ENCODE measurements at regions not wholly inside any gene's neighbourhood (a gene's known extent, or its start where the extent isn't known, plus 50 kb on each side); places are given as distances from the start of the nearest gene placed in this dataset.
A peak's percentile ranks its signal among the peaks of the same experiment; 100 is the strongest.
"Not testable (repeated sequence)": the region's sequence is repeated elsewhere in the genome, so short reads cannot be mapped to it uniquely, and the experiment has no call there.

DNA sequence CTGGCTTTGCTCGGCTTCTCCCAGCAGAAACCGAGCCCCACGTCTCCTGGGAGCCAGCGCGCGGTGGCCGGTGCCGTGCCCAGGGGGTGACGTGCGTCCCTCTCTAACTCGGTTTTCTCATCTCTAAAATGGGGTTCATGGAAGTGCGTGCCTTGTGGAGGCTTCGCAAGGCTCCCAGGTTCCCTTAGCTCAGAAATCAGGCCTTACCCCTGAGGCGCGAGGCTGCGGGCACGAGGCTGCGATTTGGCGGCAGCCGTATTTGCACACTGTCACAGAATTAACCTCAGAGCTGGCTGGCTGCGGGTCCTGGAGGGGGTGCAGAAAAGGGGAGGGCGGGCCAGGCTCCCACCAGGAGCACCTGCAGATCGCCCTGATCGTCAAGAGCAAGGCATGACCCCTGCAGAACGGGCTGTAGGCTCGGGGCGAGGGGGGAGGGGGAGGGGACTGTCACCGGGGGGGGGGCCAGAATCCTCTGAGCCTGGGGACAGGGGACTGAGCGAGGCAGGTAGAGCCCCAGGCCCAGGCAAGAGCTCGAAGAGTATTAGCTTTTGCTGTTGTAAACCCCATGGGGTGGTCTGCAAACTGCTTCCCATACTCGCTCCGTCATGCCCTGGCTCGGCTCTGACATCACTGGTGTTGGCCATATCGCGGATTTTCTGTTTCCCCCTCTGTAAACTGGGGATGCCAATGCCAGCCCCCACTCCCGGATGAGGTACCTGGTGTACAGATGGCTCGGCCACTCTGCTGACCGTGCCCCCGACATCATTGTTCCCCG is 62.2 kb downstream of the CCNE1 start:
- Histone ChIP-seq H3K36me3 (ENCODE audit: insufficient read depth, low read length) (no peaks in the 10 kb centered on the region), H3K9ac (ENCODE audit: low read length) (no peak overlapping the region), H3K27ac (ENCODE audit: low read depth, low read length) (no peak overlapping the region), H3K4me1 (ENCODE audit: insufficient read depth, low read length) (no peaks in the 10 kb centered on the region), H2AFZ (ENCODE audit: low read depth, low read length) (no peak overlapping the region), H3K79me2 (ENCODE audit: insufficient read depth, low read length) (no peaks in the 10 kb centered on the region), H4K20me1 (ENCODE audit: insufficient read depth, low read length) (no peaks in the 10 kb centered on the region), H3K9me3 (ENCODE audit: insufficient read depth, low read depth, low read length) (no peaks in the 10 kb centered on the region), H3K4me2 (ENCODE audit: low read length) (peak overlapping the region; percentile 79), H3K27me3 (ENCODE audit: insufficient read depth, low read length) (no peaks in the 10 kb centered on the region), H3K4me3 (ENCODE audit: insufficient read depth, low read depth, low read length) (no peak overlapping the region)
- Mint-ChIP-seq H3K36me3 (ENCODE audit: low read depth, unreplicated experiment) (no peaks in the 10 kb centered on the region), H3K4me3 (ENCODE audit: unreplicated experiment) (peak overlapping the region; percentile 68), H3K9me3 (ENCODE audit: unreplicated experiment) (no peaks in the 10 kb centered on the region), H3K4me1 (ENCODE audit: low read depth, unreplicated experiment) (no peaks in the 10 kb centered on the region), H3K27me3 (ENCODE audit: low read depth, unreplicated experiment) (peaks cover 34% of the 10 kb centered on the region), H3K27ac (ENCODE audit: unreplicated experiment) (no peak overlapping the region)
- DNase-seq (ENCODE audit: low read depth) (no peak), FAIRE-seq (no peak)
- TF ChIP-seq, protein P1, sequence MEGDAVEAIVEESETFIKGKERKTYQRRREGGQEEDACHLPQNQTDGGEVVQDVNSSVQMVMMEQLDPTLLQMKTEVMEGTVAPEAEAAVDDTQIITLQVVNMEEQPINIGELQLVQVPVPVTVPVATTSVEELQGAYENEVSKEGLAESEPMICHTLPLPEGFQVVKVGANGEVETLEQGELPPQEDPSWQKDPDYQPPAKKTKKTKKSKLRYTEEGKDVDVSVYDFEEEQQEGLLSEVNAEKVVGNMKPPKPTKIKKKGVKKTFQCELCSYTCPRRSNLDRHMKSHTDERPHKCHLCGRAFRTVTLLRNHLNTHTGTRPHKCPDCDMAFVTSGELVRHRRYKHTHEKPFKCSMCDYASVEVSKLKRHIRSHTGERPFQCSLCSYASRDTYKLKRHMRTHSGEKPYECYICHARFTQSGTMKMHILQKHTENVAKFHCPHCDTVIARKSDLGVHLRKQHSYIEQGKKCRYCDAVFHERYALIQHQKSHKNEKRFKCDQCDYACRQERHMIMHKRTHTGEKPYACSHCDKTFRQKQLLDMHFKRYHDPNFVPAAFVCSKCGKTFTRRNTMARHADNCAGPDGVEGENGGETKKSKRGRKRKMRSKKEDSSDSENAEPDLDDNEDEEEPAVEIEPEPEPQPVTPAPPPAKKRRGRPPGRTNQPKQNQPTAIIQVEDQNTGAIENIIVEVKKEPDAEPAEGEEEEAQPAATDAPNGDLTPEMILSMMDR (IDR thresholded peaks at IDR 0.05; ENCODE audit: insufficient read depth, low read depth, low read length): no peak
- peak; percentile 13 for TF ChIP-seq EZH2 (IDR thresholded peaks at IDR 0.05; ENCODE audit: insufficient read depth, low read length)

DNA sequence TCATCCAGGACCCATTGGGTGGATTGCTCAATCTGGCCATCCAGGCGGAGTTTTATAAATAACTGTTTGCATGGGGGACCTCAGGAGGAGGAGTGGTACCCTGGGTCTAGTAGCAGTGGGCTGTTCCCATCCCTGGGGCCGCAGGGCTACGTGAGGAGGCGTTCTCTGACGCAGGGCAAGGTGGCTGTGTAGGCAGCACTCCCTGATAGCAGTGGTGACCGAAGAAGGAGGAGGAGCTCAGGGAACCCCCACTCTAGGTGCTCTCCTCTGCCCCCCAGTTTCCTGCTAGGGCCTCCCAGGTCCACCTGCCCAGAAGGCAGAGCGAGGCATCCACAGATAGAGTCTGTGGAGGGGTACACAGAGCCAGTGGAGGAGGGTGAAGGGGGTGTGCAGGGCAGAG is 64.1 kb downstream of the CCNE1 start:
- no peaks in the 10 kb centered on the region for H3K9me3 Mint-ChIP-seq (ENCODE audit: unreplicated experiment)
- H3K4me1 Mint-ChIP-seq (ENCODE audit: low read depth, unreplicated experiment): no peaks in the 10 kb centered on the region
- H3K4me3 ChIP-seq (ENCODE audit: insufficient read depth, low read depth, low read length): no peak overlapping the region
- H3K4me3 Mint-ChIP-seq (ENCODE audit: unreplicated experiment): no peak overlapping the region
- no peaks in the 10 kb centered on the region for H3K27me3 ChIP-seq (ENCODE audit: insufficient read depth, low read length)
- FAIRE-seq: no peak
- no peak overlapping the region for H2AFZ ChIP-seq (ENCODE audit: low read depth, low read length)
- no peak for DNase-seq (ENCODE audit: low read depth)
- no peak overlapping the region for H3K27ac Mint-ChIP-seq (ENCODE audit: unreplicated experiment)
- no peak overlapping the region for H3K4me2 ChIP-seq (ENCODE audit: low read length)
- no peaks in the 10 kb centered on the region for H3K36me3 ChIP-seq (ENCODE audit: insufficient read depth, low read length)
- no peaks in the 10 kb centered on the region for H3K9me3 ChIP-seq (ENCODE audit: insufficient read depth, low read depth, low read length)
- H3K79me2 ChIP-seq (ENCODE audit: insufficient read depth, low read length): no peaks in the 10 kb centered on the region
- H4K20me1 ChIP-seq (ENCODE audit: insufficient read depth, low read length): no peaks in the 10 kb centered on the region
- no peak overlapping the region for H3K9ac ChIP-seq (ENCODE audit: low read length)
- no peak for TF ChIP-seq EZH2 (IDR thresholded peaks at IDR 0.05; ENCODE audit: insufficient read depth, low read length)
- TF ChIP-seq, protein P1 (IDR thresholded peaks at IDR 0.05; ENCODE audit: insufficient read depth, low read depth, low read length): no peak
- no peaks in the 10 kb centered on the region for H3K36me3 Mint-ChIP-seq (ENCODE audit: low read depth, unreplicated experiment)
- H3K27ac ChIP-seq (ENCODE audit: low read depth, low read length): no peak overlapping the region
- H3K27me3 Mint-ChIP-seq (ENCODE audit: low read depth, unreplicated experiment): peaks cover 34% of the 10 kb centered on the region
- no peaks in the 10 kb centered on the region for H3K4me1 ChIP-seq (ENCODE audit: insufficient read depth, low read length)

DNA sequence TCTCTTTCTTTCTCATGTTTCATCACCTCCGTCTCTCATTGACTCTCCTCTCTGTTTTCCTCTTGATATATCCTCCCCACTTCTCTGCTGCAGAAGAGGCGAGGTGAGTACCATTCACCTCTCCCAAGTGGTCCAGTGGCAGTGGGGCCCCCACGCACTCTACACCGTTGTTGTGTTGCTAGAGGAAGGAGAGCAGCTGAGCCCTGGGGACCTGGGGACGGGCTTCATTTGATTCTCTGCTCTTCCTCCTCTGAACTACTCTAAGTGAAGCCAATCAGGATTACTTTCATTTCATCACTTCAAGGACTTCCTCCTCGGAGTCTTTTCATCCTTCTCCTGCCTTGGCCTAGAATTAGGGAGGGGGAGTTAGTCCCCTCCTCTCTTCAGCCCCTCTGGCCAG is 64.6 kb downstream of the CCNE1 start:
- Histone ChIP-seq H3K27ac (ENCODE audit: low read depth, low read length) (no peak overlapping the region), H3K36me3 (ENCODE audit: insufficient read depth, low read length) (no peaks in the 10 kb centered on the region), H2AFZ (ENCODE audit: low read depth, low read length) (no peak overlapping the region), H3K79me2 (ENCODE audit: insufficient read depth, low read length) (no peaks in the 10 kb centered on the region), H3K4me3 (ENCODE audit: insufficient read depth, low read depth, low read length) (no peak overlapping the region), H4K20me1 (ENCODE audit: insufficient read depth, low read length) (no peaks in the 10 kb centered on the region), H3K4me1 (ENCODE audit: insufficient read depth, low read length) (no peaks in the 10 kb centered on the region), H3K9me3 (ENCODE audit: insufficient read depth, low read depth, low read length) (no peaks in the 10 kb centered on the region), H3K4me2 (ENCODE audit: low read length) (no peak overlapping the region), H3K27me3 (ENCODE audit: insufficient read depth, low read length) (no peaks in the 10 kb centered on the region), H3K9ac (ENCODE audit: low read length) (no peak overlapping the region)
- no peak for FAIRE-seq
- no peaks in the 10 kb centered on the region for H3K36me3 Mint-ChIP-seq (ENCODE audit: low read depth, unreplicated experiment)
- H3K4me1 Mint-ChIP-seq (ENCODE audit: low read depth, unreplicated experiment): peaks cover 4% of the 10 kb centered on the region
- no peak for DNase-seq (ENCODE audit: low read depth)
- H3K9me3 Mint-ChIP-seq (ENCODE audit: unreplicated experiment): no peaks in the 10 kb centered on the region
- H3K27ac Mint-ChIP-seq (ENCODE audit: unreplicated experiment): no peak overlapping the region
- no peak for TF ChIP-seq EZH2 (IDR thresholded peaks at IDR 0.05; ENCODE audit: insufficient read depth, low read length)
- TF ChIP-seq, protein P1 (IDR thresholded peaks at IDR 0.05; ENCODE audit: insufficient read depth, low read depth, low read length): no peak
- no peak overlapping the region for H3K4me3 Mint-ChIP-seq (ENCODE audit: unreplicated experiment)
- peaks cover 34% of the 10 kb centered on the region for H3K27me3 Mint-ChIP-seq (ENCODE audit: low read depth, unreplicated experiment)

DNA sequence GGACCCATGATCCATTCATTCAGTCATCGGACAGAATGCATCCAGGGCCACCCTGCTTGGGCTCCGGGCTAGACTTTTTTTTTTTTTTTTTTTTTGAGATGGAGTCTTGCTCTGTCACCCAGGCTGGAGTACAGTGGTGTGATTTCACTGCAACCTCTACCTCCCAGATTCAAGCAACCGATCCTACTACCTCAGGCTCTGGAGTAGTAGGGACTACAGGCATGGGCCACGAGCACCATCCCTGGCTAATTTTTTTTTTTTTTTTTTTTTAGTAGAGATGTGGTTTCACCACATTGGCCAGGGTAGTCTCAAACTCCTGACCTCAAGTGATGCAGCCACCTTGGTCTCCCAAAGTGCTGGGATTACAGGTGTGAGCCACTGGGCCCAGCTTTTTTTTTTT is 65.1 kb downstream of the CCNE1 start:
- not testable (repeated sequence) for H3K36me3 Mint-ChIP-seq (ENCODE audit: low read depth, unreplicated experiment); H3K27ac ChIP-seq (ENCODE audit: low read depth, low read length); H3K4me3 Mint-ChIP-seq (ENCODE audit: unreplicated experiment); H3K9me3 Mint-ChIP-seq (ENCODE audit: unreplicated experiment); H3K79me2 ChIP-seq (ENCODE audit: insufficient read depth, low read length); DNase-seq (ENCODE audit: low read depth); H3K9me3 ChIP-seq (ENCODE audit: insufficient read depth, low read depth, low read length); H2AFZ ChIP-seq (ENCODE audit: low read depth, low read length); H3K27me3 ChIP-seq (ENCODE audit: insufficient read depth, low read length); FAIRE-seq; H3K27ac Mint-ChIP-seq (ENCODE audit: unreplicated experiment); H3K9ac ChIP-seq (ENCODE audit: low read length); H3K4me1 ChIP-seq (ENCODE audit: insufficient read depth, low read length); H3K4me3 ChIP-seq (ENCODE audit: insufficient read depth, low read depth, low read length); H3K36me3 ChIP-seq (ENCODE audit: insufficient read depth, low read length); H4K20me1 ChIP-seq (ENCODE audit: insufficient read depth, low read length); H3K4me2 ChIP-seq (ENCODE audit: low read length); H3K4me1 Mint-ChIP-seq (ENCODE audit: low read depth, unreplicated experiment)
- H3K27me3 Mint-ChIP-seq (ENCODE audit: low read depth, unreplicated experiment): peaks cover 33% of the 10 kb centered on the region

All from astrocyte (in vitro differentiated cells and primary cell).